Spinal cord (tissue), 9 donors: ENCODE measurements at regions not wholly inside any gene's neighbourhood (a gene's known extent, or its start where the extent isn't known, plus 50 kb on each side); places are given as distances from the start of the nearest gene placed in this dataset.
A peak's percentile ranks its signal among the peaks of the same experiment; 100 is the strongest.

Source experiments
- DNase-seq, 6 donors: peaks; one replicate each; pipeline versions ENCODE4 v3.0.0 to v3.0.0-alpha.2; 2013 to 2015; ENCODE audit warnings: low spot score in 6 of 6, low read depth in 4 of 6
- H3K27ac ChIP-seq: one replicate; pipeline ENCODE4 v1.5.1; 2013; ENCODE audit warnings: low read depth, low read length, control low read depth
- H3K27me3 ChIP-seq: one replicate; pipeline ENCODE4 v1.6.1; 2013; ENCODE audit warnings: low read length; ENCODE audit not compliant: control insufficient read depth, insufficient read depth
- H3K36me3 ChIP-seq: one replicate; pipeline ENCODE4 v1.6.1; 2013; ENCODE audit warnings: low read length; ENCODE audit not compliant: control insufficient read depth, insufficient read depth
- H3K4me1 ChIP-seq: one replicate; pipeline ENCODE4 v1.6.1; 2013; ENCODE audit warnings: low read length; ENCODE audit not compliant: control insufficient read depth, insufficient read depth
- H3K4me3 ChIP-seq: one replicate; pipeline ENCODE4 v1.5.1; 2013; ENCODE audit warnings: low read depth, low read length, control low read depth
- H3K9me3 ChIP-seq: one replicate; pipeline ENCODE4 v1.6.1; 2013; ENCODE audit warnings: low read length; ENCODE audit not compliant: control insufficient read depth, insufficient read depth
- WGBS: methylation state at CpG from one replicate; pipeline ENCODE4 v1.1.5; 2013; ENCODE audit warnings: missing lambda C conversion rate; ENCODE audit not compliant: insufficient coverage; 5-methylcytosine and 5-hydroxymethylcytosine counted together
- donor health status: healthy.

DNA sequence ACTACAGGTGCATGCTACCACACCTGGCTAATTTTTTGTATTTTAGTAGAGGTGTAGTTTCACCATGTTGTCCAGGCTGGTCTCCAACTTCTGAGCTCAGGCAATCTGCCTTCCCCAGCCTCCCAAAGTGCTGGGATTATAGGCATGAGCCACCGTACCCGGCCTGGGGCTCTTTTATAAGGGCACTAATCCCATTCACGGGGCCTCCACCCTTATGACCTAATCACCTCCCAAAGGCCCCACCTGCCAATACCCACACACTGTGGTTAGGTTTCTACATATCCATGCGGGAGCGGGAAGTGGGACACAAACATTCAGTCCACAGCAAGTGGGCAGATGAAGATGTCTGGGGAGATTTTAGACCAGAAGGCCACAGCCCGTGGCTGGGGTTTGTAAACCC lies 164.7 kb upstream of the SH3BP4 start:
- DNase-seq, result no peak
- no peaks in the 10 kb centered on the region for H3K36me3 ChIP-seq
- H3K27ac ChIP-seq, result no peak overlapping the region
- WGBS, result 100% methylated on average over 3 of the region's 6 CpGs
- peaks cover 7% of the 10 kb centered on the region for H3K9me3 ChIP-seq
- H3K4me3 ChIP-seq, result no peak overlapping the region
- no peaks in the 10 kb centered on the region for H3K27me3 ChIP-seq
- peaks cover 33% of the 10 kb centered on the region for H3K4me1 ChIP-seq

DNA sequence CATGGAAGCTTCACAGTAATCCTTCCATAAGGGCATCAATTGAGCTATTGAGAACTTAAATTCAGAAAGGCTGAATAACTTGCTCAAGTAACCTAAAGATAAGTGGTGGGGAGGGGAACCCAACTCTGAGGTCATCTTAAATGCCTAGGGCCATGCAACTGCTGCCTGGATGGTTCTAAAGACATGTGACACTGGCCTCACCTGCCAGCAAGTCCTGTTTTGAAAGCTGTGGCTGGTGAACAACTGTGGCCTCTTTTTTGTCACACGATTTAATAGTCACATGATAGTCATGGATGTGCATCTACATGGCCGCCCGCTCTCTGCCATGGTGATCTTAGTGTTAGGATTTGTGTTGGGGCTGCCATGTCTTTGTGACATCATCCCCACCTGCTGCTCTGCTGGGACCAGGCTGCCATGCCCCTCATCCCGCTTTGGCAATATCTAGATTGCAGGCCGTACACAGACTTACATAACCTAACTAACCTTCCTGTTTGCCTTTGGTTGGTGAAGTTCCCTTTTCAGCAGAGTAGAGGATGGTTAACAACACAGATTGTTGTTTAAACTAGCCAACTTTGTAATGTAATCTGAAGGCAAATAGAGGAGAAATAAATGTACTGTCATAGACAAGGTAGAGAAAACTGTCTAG lies 177.9 kb upstream of the SH3BP4 start:
- DNase-seq, result no peak
- no peak overlapping the region for H3K27ac ChIP-seq
- no peaks in the 10 kb centered on the region for H3K27me3 ChIP-seq
- no peaks in the 10 kb centered on the region for H3K9me3 ChIP-seq
- H3K4me1 ChIP-seq, result peaks cover 21% of the 10 kb centered on the region
- no peaks in the 10 kb centered on the region for H3K36me3 ChIP-seq
- H3K4me3 ChIP-seq, result no peak overlapping the region
- no CpG with 5 or more reads among the region's 5 CpGs for WGBS

DNA sequence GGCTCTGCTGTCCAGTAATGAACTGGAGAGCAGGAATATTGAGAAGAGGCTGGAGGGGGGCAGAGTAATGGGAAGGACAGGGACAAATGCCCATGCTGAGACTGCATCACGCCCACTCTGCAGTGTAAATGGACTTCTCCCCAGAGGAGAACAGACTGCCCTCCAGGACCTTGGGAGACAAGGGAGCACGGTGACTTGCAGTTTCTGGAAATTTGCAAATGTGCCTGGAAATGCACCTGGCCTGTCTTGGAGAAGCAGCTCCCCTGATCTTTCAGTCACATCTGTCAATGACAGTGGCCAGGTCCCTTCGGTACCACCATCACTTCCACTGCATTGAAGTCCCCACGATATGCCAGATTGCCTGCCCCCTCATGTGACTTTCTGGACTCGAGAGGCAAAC lies 178.7 kb upstream of the SH3BP4 start:
- Histone ChIP-seq H3K27ac (no peak overlapping the region), H3K9me3 (no peaks in the 10 kb centered on the region), H3K27me3 (no peaks in the 10 kb centered on the region), H3K4me3 (no peak overlapping the region), H3K4me1 (peaks cover 23% of the 10 kb centered on the region), H3K36me3 (no peaks in the 10 kb centered on the region)
- no peak for DNase-seq
- WGBS, result 96% methylated on average over 4 of the region's 5 CpGs

DNA sequence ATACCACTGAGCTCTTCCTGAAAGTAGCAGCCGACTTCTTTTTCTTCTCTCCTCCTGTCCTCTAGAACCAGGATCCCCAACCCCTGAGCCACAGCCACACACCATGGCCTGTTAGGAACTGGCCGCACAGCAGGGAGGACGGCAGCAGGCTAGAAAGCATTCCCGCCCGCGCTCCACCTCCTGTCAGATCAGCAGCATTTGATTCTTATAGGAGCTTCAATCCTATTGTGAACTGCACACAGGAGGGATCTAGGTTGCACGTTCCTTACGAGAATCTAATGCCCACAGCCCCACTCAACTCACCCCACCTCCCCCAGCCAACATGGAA lies 179.1 kb upstream of the SH3BP4 start:
- Histone ChIP-seq H3K36me3 (no peaks in the 10 kb centered on the region), H3K9me3 (no peaks in the 10 kb centered on the region), H3K4me3 (no peak overlapping the region), H3K4me1 (peaks cover 23% of the 10 kb centered on the region), H3K27me3 (no peaks in the 10 kb centered on the region), H3K27ac (no peak overlapping the region)
- DNase-seq, result no peak
- 48% methylated on average over 5 of the region's 8 CpGs for WGBS

DNA sequence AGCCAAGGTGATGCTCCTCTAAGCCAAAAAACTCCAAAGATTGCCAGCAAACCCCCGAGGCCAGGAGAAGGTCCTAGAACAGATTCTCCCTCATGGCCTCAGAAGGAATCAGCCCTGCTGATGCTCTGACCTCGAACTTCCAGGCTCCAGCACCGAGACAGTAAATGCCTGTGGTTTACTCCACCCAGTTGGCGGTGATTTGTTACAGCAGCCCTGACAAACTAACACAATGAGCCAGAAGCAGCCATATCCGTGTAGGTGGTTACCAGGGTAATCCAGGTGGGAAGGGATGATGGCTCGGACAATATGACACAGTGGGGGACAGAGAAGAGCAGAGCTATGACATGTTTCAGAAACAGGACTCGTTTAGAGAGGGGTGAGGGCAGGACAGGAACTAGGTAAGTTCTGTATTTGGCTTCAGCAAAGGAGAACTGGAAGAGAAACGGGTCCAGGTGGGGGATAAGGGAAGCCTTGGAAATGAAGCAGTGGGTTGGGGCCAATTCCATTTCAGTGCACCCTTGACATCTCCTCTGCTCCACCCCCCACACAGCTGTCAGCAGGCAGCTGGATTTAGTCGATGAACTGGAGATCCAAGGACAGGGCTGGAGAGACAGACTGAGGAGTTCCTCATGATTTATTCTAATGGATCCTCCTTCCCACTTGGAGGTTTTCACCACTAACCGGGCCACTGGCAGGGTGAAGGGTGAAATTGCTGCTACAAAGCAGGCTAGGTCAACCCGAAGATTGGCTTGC lies 179.7 kb upstream of the SH3BP4 start:
- no peak overlapping the region for H3K27ac ChIP-seq
- no peak overlapping the region for H3K4me3 ChIP-seq
- no peaks in the 10 kb centered on the region for H3K27me3 ChIP-seq
- no peaks in the 10 kb centered on the region for H3K9me3 ChIP-seq
- H3K4me1 ChIP-seq, result peaks cover 23% of the 10 kb centered on the region
- no peak for DNase-seq
- WGBS, result 65% methylated on average over 9 of the region's 11 CpGs
- H3K36me3 ChIP-seq, result no peaks in the 10 kb centered on the region

DNA sequence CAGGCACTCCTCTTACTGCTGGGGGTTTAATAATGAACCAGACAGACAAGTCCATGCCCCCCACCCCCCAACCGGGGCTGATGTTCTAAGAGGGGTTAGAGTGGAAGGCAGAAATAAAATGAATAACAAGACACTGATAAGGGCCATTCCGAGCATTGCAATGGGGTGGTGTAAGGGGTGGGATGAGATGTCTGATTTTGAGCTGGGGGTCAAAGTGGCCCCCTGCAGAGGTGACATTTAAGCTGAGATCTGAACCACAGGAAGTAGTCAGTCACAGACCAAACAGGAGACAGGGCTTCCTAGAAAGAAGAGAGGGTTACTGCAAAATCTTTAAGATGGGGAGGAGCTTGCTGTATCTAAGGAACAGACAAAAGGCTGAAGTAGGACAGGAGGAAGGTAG lies 180.6 kb upstream of the SH3BP4 start:
- Histone ChIP-seq H3K27ac (no peak overlapping the region), H3K4me3 (no peak overlapping the region), H3K4me1 (peaks cover 23% of the 10 kb centered on the region), H3K36me3 (no peaks in the 10 kb centered on the region), H3K9me3 (no peaks in the 10 kb centered on the region), H3K27me3 (no peaks in the 10 kb centered on the region)
- WGBS, result 88% methylated on average over 1 of the region's 2 CpGs
- DNase-seq, result no peak

DNA sequence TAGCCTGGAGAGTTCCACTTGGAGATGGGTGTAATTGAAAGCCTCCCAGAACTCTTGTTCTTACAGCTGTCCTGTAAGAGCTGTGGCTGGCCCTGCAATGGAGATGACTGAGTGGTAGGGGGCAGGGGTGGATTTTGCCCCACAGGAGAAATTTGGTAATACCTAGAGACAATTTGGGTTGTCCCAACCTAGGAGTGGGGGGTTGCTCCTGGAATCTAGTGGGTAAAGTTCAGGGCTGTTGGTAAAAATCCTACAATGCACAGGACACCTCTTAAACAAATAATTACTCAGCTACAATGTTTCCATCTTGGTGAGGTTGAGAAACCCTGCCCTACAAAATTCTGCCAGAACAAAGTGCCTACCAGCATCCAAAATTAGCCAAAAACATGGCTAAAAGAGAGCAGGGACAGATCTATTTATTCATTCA lies 181.1 kb upstream of the SH3BP4 start:
- H3K4me1 ChIP-seq, result peaks cover 23% of the 10 kb centered on the region
- no peak for DNase-seq
- no peak overlapping the region for H3K4me3 ChIP-seq
- H3K27ac ChIP-seq, result no peak overlapping the region
- H3K36me3 ChIP-seq, result no peaks in the 10 kb centered on the region
- H3K9me3 ChIP-seq, result no peaks in the 10 kb centered on the region
- no peaks in the 10 kb centered on the region for H3K27me3 ChIP-seq

DNA sequence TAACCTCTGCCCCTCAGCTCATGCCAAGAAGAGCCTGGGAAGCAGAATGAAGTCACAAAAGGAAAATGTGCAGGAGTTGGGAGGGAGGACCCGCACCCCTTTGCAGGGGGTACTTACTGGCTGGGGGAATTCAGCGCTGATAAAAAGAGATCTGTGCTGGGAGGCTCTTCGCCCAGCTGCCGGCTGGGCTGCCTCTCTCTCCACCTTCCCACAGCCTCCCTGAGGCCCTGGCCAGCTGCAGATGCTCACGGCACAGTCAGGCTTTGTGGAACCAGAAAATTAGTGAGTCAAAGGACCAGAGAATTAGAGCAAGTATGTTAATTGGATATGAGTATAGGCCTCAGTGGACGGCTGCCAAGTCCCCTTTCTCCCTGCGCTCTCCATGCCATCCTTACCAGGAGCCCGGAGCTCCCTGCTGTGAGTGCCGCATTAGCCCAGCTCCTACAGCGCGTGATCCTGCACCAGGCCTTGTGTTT lies 181.7 kb upstream of the SH3BP4 start:
- H3K4me3 ChIP-seq, result no peak overlapping the region
- WGBS, result 29% methylated on average over 9 of the region's 11 CpGs
- H3K36me3 ChIP-seq, result no peaks in the 10 kb centered on the region
- H3K4me1 ChIP-seq, result peaks cover 24% of the 10 kb centered on the region
- H3K9me3 ChIP-seq, result no peaks in the 10 kb centered on the region
- no peaks in the 10 kb centered on the region for H3K27me3 ChIP-seq
- peak in 3 of 6 donors; percentile 54 to 88 (median 86) for DNase-seq
- H3K27ac ChIP-seq, result peak overlapping the region; percentile 35

DNA sequence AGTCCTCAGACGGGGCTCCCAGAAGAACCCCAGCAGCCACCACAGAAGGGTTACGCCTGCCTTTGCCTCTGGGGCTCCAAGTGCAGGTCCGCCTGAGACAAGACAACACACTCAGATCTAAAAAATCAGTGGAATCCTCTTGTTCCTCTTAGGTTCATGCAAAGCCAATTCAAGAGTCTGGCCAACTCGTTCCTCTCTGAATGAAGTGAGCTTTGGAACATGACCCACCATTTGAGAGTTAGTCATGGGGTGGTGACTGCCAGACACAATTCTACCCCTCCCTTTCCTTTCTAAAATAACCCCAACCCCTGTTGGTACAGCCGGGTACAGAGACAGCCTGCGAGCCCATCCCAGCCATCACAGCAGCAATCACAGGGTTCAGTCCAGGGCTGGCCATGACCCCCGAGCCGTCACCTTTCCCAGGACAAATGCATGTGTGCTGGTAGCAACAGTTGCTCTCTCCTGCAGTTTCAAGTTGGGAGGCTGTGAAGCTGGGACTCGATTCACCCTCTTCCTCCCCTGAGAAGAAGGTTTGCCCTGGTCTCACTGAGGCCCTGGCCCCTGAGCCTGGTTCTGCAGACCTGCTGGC lies 183.1 kb upstream of the SH3BP4 start:
- Histone ChIP-seq H3K36me3 (no peaks in the 10 kb centered on the region), H3K4me1 (peaks cover 26% of the 10 kb centered on the region), H3K27me3 (no peaks in the 10 kb centered on the region), H3K27ac (no peak overlapping the region), H3K4me3 (no peak overlapping the region), H3K9me3 (no peaks in the 10 kb centered on the region)
- 93% methylated on average over 8 of the region's 9 CpGs for WGBS
- no peak for DNase-seq

DNA sequence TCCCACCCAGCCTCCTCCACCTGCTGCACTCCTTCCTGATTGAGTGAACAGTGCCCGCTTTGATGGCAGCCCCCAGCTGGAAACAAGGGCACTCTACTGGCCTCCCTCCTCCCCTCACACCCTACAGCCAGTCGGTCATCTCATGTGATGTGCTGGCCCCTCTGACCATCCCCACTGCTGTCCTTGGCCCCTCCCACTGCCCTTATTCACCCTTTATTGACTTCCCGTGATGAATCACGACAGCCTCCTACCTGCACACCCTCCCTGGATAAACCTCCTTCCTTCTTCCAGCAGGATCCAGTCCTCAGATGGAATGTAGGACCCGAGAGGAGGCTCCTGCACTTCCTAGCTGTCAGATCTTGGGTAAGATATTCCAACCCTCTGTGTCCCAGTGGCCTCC lies 186.5 kb upstream of the SH3BP4 start:
- no peaks in the 10 kb centered on the region for H3K27me3 ChIP-seq
- no peak for DNase-seq
- WGBS, result 55% methylated on average over 4 of the region's 5 CpGs
- H3K4me1 ChIP-seq, result peaks cover 17% of the 10 kb centered on the region
- H3K9me3 ChIP-seq, result no peaks in the 10 kb centered on the region
- no peaks in the 10 kb centered on the region for H3K36me3 ChIP-seq
- no peak overlapping the region for H3K4me3 ChIP-seq
- no peak overlapping the region for H3K27ac ChIP-seq
